WTC11 (cell line): ENCODE measurements at regions not wholly inside any gene's neighbourhood (a gene's known extent, or its start where the extent isn't known, plus 50 kb on each side); places are given as distances from the start of the nearest gene placed in this dataset.

Experiments used
- ATAC-seq: fragments of 200-7000 bp; cut with Tn5 transposase; 2 replicates; pipeline ENCODE4 v1.10.0; 2021; ENCODE audit warnings: mild to moderate bottlenecking, moderate library complexity
- CTCF ChIA-PET: fragments of 300-600 bp; sonication (Branson Sonifier 250); formaldehyde crosslinking; loops from one replicate; lab custom pipeline; 2021; ENCODE audit warnings: antibody characterized with exemption; lab: Charles Lee
- POLR2A ChIA-PET: fragments of 350-600 bp; sonication (Branson Sonifier 250); formaldehyde crosslinking; loops from one replicate; lab custom pipeline; 2021; ENCODE audit warnings: antibody characterized with exemption; lab: Charles Lee
- DNase-seq: peaks from one replicate; pipeline ENCODE4 v3.0.0; 2021; ENCODE audit warnings: low spot score
- H3K27ac Mint-ChIP-seq: 2 replicates; pipeline ENCODE4 v1.8.0; 2021; ENCODE audit warnings: mixed read lengths
- H3K27me3 Mint-ChIP-seq: 2 replicates; pipeline ENCODE4 v1.8.0; 2021; ENCODE audit warnings: low read depth, mild to moderate bottlenecking, moderate library complexity, mixed read lengths
- H3K36me3 Mint-ChIP-seq: 2 replicates; pipeline ENCODE4 v1.8.0; 2021; ENCODE audit warnings: mixed read lengths
- H3K4me1 Mint-ChIP-seq: 2 replicates; pipeline ENCODE4 v1.8.0; 2022; ENCODE audit warnings: mixed read lengths
- H3K4me3 Mint-ChIP-seq: 2 replicates; pipeline ENCODE4 v1.8.0; 2021; ENCODE audit warnings: mild to moderate bottlenecking, moderate library complexity, mixed read lengths
- H3K9me3 Mint-ChIP-seq: 2 replicates; pipeline ENCODE4 v1.8.0; 2021; ENCODE audit warnings: mixed read lengths
- CBFB ChIP-seq: sonication (generic); formaldehyde crosslinking; IDR thresholded peaks from 2 replicates; pipeline ENCODE4 v1.8.1; 2022; ENCODE audit warnings: mild to moderate bottlenecking, low read depth, missing genetic modification reagents
- ERG ChIP-seq: fragments of 250-450 bp; sonication (Bioruptor Pico); IDR thresholded peaks from 2 replicates; pipeline ENCODE4 v1.8.0; 2021; ENCODE audit warnings: mild to moderate bottlenecking
- ETV6 ChIP-seq: sonication (generic); formaldehyde crosslinking; IDR thresholded peaks from 2 replicates; pipeline ENCODE4 v1.8.1; 2022; ENCODE audit warnings: mild to moderate bottlenecking, missing genetic modification reagents
- FOXK1 ChIP-seq: sonication (generic); formaldehyde crosslinking; IDR thresholded peaks from 2 replicates; pipeline ENCODE4 v1.8.0; 2022; ENCODE audit warnings: mild to moderate bottlenecking, moderate library complexity, missing genetic modification reagents
- GRHL2 ChIP-seq: fragments of 250-450 bp; sonication (Bioruptor Pico); IDR thresholded peaks from 2 replicates; pipeline ENCODE4 v1.8.0; 2022; ENCODE audit warnings: mild to moderate bottlenecking, moderate library complexity; ENCODE audit not compliant: insufficient replicate concordance, severe bottlenecking
- GTF2I ChIP-seq: fragments of 250-450 bp; sonication (Bioruptor Pico); conservative IDR thresholded peaks from 2 replicates; pipeline ENCODE4 v1.4.0; 2021; ENCODE audit warnings: mild to moderate bottlenecking
- JUN ChIP-seq: sonication (generic); formaldehyde crosslinking; IDR thresholded peaks from 2 replicates; pipeline ENCODE4 v1.8.0; 2023; ENCODE audit warnings: mild to moderate bottlenecking, missing genetic modification reagents
- NFYB ChIP-seq: sonication (generic); formaldehyde crosslinking; conservative IDR thresholded peaks from 2 replicates; pipeline ENCODE4 v1.8.0; 2022; ENCODE audit warnings: low read depth, missing genetic modification reagents
- NR1H2 ChIP-seq: sonication (generic); formaldehyde crosslinking; IDR thresholded peaks from 2 replicates; pipeline ENCODE4 v1.9.0; 2021; ENCODE audit warnings: mild to moderate bottlenecking, moderate library complexity, missing genetic modification reagents
- NR2C2 ChIP-seq: sonication (generic); formaldehyde crosslinking; IDR thresholded peaks from 2 replicates; pipeline ENCODE4 v1.8.0; 2022; ENCODE audit warnings: mild to moderate bottlenecking, missing genetic modification reagents
- NR3C1 ChIP-seq: sonication (generic); formaldehyde crosslinking; conservative IDR thresholded peaks from 2 replicates; pipeline ENCODE4 v1.8.1; 2023; ENCODE audit warnings: low read depth, mild to moderate bottlenecking, missing genetic modification reagents
- SMAD3 ChIP-seq: sonication (generic); formaldehyde crosslinking; IDR thresholded peaks from 2 replicates; pipeline ENCODE4 v1.8.0; 2022; ENCODE audit warnings: missing genetic modification reagents, mild to moderate bottlenecking, borderline replicate concordance
- SMAD4 ChIP-seq: sonication (generic); formaldehyde crosslinking; IDR thresholded peaks from 2 replicates; pipeline ENCODE4 v1.8.0; 2022; ENCODE audit warnings: mild to moderate bottlenecking, missing genetic modification reagents
- TEAD1 ChIP-seq: sonication (generic); formaldehyde crosslinking; IDR thresholded peaks from 2 replicates; pipeline ENCODE4 v1.8.0; 2022; ENCODE audit warnings: mild to moderate bottlenecking, missing genetic modification reagents
- TEAD4 ChIP-seq: sonication (generic); formaldehyde crosslinking; IDR thresholded peaks from 2 replicates; pipeline ENCODE4 v1.8.0; 2022; ENCODE audit warnings: mild to moderate bottlenecking, missing genetic modification reagents
- TP53 ChIP-seq: sonication (generic); formaldehyde crosslinking; IDR thresholded peaks from 2 replicates; pipeline ENCODE4 v1.8.1; 2023; ENCODE audit warnings: mild to moderate bottlenecking, missing genetic modification reagents
- ZBTB21 ChIP-seq: sonication (generic); formaldehyde crosslinking; IDR thresholded peaks from 2 replicates; pipeline ENCODE4 v1.8.1; 2023; ENCODE audit warnings: mild to moderate bottlenecking, missing genetic modification reagents, borderline replicate concordance
- ZNF121 ChIP-seq: sonication (generic); formaldehyde crosslinking; IDR thresholded peaks from 2 replicates; pipeline ENCODE4 v1.8.0; 2023; ENCODE audit warnings: missing genetic modification reagents
- ZNF281 ChIP-seq: sonication (generic); formaldehyde crosslinking; IDR thresholded peaks from 2 replicates; pipeline ENCODE4 v1.8.0; 2023; ENCODE audit warnings: mild to moderate bottlenecking, missing genetic modification reagents
- ZNF317 ChIP-seq: sonication (generic); formaldehyde crosslinking; IDR thresholded peaks from 2 replicates; pipeline ENCODE4 v1.8.1; 2023; ENCODE audit warnings: low read depth, mild to moderate bottlenecking, moderate library complexity, missing genetic modification reagents, borderline replicate concordance
- TF ChIP-seq, protein P1 (sequence below): sonication (generic); formaldehyde crosslinking; IDR thresholded peaks from 2 replicates; pipeline ENCODE4 v1.8.0; 2023; ENCODE audit warnings: missing genetic modification reagents
- TF ChIP-seq, protein P2 (sequence below): sonication (generic); formaldehyde crosslinking; IDR thresholded peaks from 2 replicates; pipeline ENCODE4 v1.8.1; 2023; ENCODE audit warnings: mild to moderate bottlenecking, moderate library complexity, missing genetic modification reagents

DNA sequence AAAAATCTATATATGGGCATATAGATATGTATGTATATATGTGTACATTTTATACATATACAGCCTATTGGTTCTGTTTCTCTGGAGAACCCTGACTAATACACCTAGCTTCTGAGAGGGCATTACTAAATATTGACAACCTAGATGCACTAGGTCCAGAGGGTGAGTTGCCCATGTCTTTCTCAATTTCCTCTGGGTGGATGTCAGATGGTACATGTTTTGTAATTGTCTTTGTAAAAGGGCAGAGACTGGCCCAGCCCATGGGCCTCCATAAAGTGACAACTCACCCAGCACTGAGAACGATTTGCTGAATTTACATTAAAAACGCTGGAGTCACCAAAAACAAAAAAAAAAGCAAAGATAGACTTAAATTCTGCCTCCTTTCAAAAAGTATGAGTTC, 198.5 kb upstream of the FAM241A start:
- DNase-seq: no peak
- Mint-ChIP-seq H3K36me3 (no peaks in the 10 kb centered on the region), H3K9me3 (peaks cover 18% of the 10 kb centered on the region), H3K4me1 (peaks cover 7% of the 10 kb centered on the region), H3K27ac (no peak overlapping the region), H3K4me3 (no peak overlapping the region), H3K27me3 (no peaks in the 10 kb centered on the region; the same call in 1 of the 2 replicates)
- no peak for TF ChIP-seq ZBTB21 (CRISPR knock-in tag)
- TF ChIP-seq NR2C2 (CRISPR knock-in tag): no peak
- no peak for TF ChIP-seq ZNF317
- TF ChIP-seq ETV6: no peak
- TF ChIP-seq, protein P1, sequence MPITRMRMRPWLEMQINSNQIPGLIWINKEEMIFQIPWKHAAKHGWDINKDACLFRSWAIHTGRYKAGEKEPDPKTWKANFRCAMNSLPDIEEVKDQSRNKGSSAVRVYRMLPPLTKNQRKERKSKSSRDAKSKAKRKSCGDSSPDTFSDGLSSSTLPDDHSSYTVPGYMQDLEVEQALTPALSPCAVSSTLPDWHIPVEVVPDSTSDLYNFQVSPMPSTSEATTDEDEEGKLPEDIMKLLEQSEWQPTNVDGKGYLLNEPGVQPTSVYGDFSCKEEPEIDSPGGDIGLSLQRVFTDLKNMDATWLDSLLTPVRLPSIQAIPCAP (CRISPR knock-in tag): no peak
- no peak for TF ChIP-seq NR1H2 (CRISPR knock-in tag)
- TF ChIP-seq TP53: no peak
- TF ChIP-seq TEAD1 (CRISPR knock-in tag): no peak
- TF ChIP-seq ZNF281 (CRISPR knock-in tag): no peak
- TF ChIP-seq, protein P2, sequence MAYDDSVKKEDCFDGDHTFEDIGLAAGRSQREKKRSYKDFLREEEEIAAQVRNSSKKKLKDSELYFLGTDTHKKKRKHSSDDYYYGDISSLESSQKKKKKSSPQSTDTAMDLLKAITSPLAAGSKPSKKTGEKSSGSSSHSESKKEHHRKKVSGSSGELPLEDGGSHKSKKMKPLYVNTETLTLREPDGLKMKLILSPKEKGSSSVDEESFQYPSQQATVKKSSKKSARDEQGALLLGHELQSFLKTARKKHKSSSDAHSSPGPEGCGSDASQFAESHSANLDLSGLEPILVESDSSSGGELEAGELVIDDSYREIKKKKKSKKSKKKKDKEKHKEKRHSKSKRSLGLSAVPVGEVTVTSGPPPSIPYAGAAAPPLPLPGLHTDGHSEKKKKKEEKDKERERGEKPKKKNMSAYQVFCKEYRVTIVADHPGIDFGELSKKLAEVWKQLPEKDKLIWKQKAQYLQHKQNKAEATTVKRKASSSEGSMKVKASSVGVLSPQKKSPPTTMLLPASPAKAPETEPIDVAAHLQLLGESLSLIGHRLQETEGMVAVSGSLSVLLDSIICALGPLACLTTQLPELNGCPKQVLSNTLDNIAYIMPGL (CRISPR knock-in tag): no peak
- TF ChIP-seq FOXK1 (CRISPR knock-in tag): no peak
- no peak for TF ChIP-seq GTF2I (CRISPR knock-in tag)
- TF ChIP-seq CBFB (CRISPR knock-in tag): no peak
- no peak for TF ChIP-seq GRHL2
- ChIA-PET CTCF (no interaction called here), POLR2A (no interaction called here)
- no peak for ATAC-seq

GRCh38 chr4:111952688-111953087, 192.6 kb upstream of the FAM241A start:
- Mint-ChIP-seq H3K4me3 (no peak overlapping the region), H3K4me1 (no peaks in the 10 kb centered on the region), H3K27me3 (no peaks in the 10 kb centered on the region; the same call in 1 of the 2 replicates)
- TF ChIP-seq SMAD3 (CRISPR knock-in tag): no peak
- TF ChIP-seq NR2C2 (CRISPR knock-in tag): no peak
- TF ChIP-seq ERG (CRISPR knock-in tag): no peak
- no peak for TF ChIP-seq ZNF121 (CRISPR knock-in tag)
- no peak for TF ChIP-seq NFYB (CRISPR knock-in tag)
- no peak for TF ChIP-seq TEAD4
- no peak for TF ChIP-seq SMAD4
- TF ChIP-seq ZNF317: no peak
- TF ChIP-seq JUN (CRISPR knock-in tag): no peak
- TF ChIP-seq NR3C1 (CRISPR knock-in tag): no peak
- TF ChIP-seq, all 79 proteins: peak for 0
- Mint-ChIP-seq H3K36me3 (no peaks in the 10 kb centered on the region), H3K9me3 (peaks cover 18% of the 10 kb centered on the region), H3K27ac (no peak overlapping the region)
- POLR2A ChIA-PET: no interaction called here
- no peak for DNase-seq
- CTCF ChIA-PET: interaction anchor here (1.1 kb wide), 1 partner anchor 79 kb away, joined by 5 read pairs; no protein-coding TSS in a partner anchor
- no peak for ATAC-seq
